Neutrophil (primary cell): ENCODE measurements at regions not wholly inside any gene's neighbourhood (a gene's known extent, or its start where the extent isn't known, plus 50 kb on each side); places are given as distances from the start of the nearest gene placed in this dataset.

Source experiments
- H3K27ac ChIP-seq: fragments of 200-600 bp; sonication (generic); 2 replicates; pipeline ENCODE4 v1.5.1; 2016; ENCODE audit warnings: mild to moderate bottlenecking, moderate library complexity
- H3K27me3 ChIP-seq: fragments of 200-600 bp; sonication (generic); 2 replicates; pipeline ENCODE4 v1.6.0; 2016; ENCODE audit warnings: mild to moderate bottlenecking
- H3K36me3 ChIP-seq: fragments of 200-600 bp; sonication (generic); 2 replicates; pipeline ENCODE4 v1.5.1; 2017
- H3K4me1 ChIP-seq, 2 experiments: fragments of 200-600 bp in 1 of 2; sonication (generic) in 1 of 2; 1 replicate in 1 of 2; 2 replicates in 1 of 2; pipeline versions ENCODE4 v1.5.1 to v1.6.1; 2013 to 2016; ENCODE audit warnings: low read depth in 1 of 2, low read length in 1 of 2, mild to moderate bottlenecking in 1 of 2, moderate library complexity in 1 of 2; ENCODE audit not compliant: control insufficient read depth in 1 of 2, insufficient read depth in 1 of 2
- H3K4me3 ChIP-seq, 2 experiments: fragments of 200-600 bp in 1 of 2; sonication (generic) in 1 of 2; 1 replicate in 1 of 2; 2 replicates in 1 of 2; pipeline ENCODE4 v1.5.1; 2013 to 2016; ENCODE audit warnings: low read depth in 1 of 2, low read length in 1 of 2, mild to moderate bottlenecking in 1 of 2, moderate library complexity in 1 of 2
- H3K9me3 ChIP-seq: fragments of 200-600 bp; sonication (generic); 2 replicates; pipeline ENCODE4 v1.5.1; 2016
- CTCF ChIP-seq: fragments of 200-600 bp; sonication (generic); IDR thresholded peaks from 2 replicates; pipeline ENCODE4 v1.5.1; 2016; ENCODE audit warnings: antibody characterized with exemption

GRCh38 chr4:1504595-1505500 lies 98.6 kb upstream of the NKX1-1 start:
- H3K9me3 ChIP-seq = no peaks in the 10 kb centered on the region
- peaks cover 44% of the 10 kb centered on the region for H3K27me3 ChIP-seq
- no peaks in the 10 kb centered on the region for H3K4me1 ChIP-seq
- no peaks in the 10 kb centered on the region for H3K36me3 ChIP-seq
- no peak for TF ChIP-seq CTCF
- no peak overlapping the region for H3K4me3 ChIP-seq
- no peak overlapping the region for H3K27ac ChIP-seq

DNA sequence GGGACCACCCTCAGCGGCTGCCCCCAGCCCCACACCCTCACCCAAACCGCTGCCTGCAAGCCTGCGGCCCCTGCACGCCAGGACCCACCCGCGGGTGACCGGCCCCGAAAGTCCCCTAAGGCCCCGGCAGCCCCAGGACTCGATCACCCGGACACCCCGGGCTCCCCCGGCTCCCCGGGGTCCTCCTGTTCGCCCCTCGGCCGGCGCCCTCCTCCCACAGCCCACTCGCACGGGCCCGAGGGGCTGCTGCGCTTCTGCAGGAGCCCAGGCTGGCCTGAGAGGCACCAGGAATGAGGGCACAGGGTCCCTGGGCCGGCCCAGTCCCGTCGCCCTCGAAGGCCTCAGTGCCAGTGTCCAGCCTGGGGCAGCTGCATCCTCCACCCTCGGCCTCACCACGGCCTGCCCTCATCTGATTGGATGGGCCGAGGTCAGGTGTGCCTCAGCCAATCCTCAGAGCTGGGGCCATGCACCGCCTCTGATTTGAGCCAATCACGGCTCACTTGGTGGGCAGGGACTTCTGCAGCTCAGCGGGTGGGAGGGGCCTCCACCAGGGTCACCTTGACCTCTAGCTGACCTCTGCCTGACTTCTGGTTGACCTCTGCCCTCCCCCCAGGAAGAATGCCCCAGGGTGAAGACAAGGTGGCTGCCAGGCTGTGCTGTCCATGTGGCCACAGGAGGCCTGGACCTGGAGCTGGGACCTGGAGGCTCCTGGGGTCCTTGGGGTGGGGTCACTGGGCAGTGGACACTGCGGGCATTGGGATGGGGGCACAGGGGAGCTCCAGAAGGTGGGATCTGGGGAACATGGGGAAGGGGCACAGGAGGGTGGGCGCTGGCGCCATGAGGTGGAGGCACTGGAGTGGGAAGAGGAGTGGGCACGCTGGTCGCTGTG lies 97.6 kb upstream of the NKX1-1 start:
- Histone ChIP-seq H3K36me3 (no peaks in the 10 kb centered on the region), H3K4me1 (no peaks in the 10 kb centered on the region), H3K27me3 (peaks cover 33% of the 10 kb centered on the region), H3K9me3 (no peaks in the 10 kb centered on the region), H3K27ac (no peak overlapping the region), H3K4me3 (no peak overlapping the region)
- TF ChIP-seq CTCF = no peak

- no peak for TF ChIP-seq CTCF
- Histone ChIP-seq H3K27ac (no peak overlapping the region), H3K4me3 (no peak overlapping the region), H3K9me3 (no peaks in the 10 kb centered on the region), H3K27me3 (peaks cover 25% of the 10 kb centered on the region), H3K4me1 (no peaks in the 10 kb centered on the region), H3K36me3 (no peaks in the 10 kb centered on the region)
Observed at GRCh38 chr4:1502976-1503375, 96.7 kb upstream of the NKX1-1 start.

DNA sequence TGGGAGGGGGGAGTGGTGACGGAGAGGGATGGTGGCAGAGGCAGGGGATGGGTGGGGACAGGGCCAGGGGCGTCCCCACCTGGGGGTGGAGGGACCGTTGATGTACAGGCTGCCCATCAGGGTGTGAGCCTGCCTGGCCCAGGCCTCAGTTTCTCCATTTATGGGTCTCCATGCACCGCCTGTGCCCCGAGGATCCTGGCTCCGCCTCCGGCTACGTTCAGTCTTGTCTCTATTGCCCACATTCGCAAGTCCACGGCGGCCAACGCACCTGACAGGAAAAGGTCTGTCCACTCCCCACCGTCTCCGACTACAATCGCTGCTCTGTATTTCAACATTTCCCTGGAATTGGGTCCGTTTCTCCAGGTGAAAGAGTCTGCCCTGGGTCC lies 96.3 kb upstream of the NKX1-1 start:
- TF ChIP-seq CTCF = no peak
- Histone ChIP-seq H3K9me3 (no peaks in the 10 kb centered on the region), H3K36me3 (no peaks in the 10 kb centered on the region), H3K27ac (no peak overlapping the region), H3K27me3 (peaks cover 20% of the 10 kb centered on the region), H3K4me1 (no peaks in the 10 kb centered on the region), H3K4me3 (no peak overlapping the region)

GRCh38 chr4:1501754-1502500 lies 95.7 kb upstream of the NKX1-1 start:
- TF ChIP-seq CTCF = no peak
- H3K9me3 ChIP-seq = no peaks in the 10 kb centered on the region
- no peaks in the 10 kb centered on the region for H3K4me1 ChIP-seq
- H3K36me3 ChIP-seq = no peaks in the 10 kb centered on the region
- H3K27ac ChIP-seq = no peak overlapping the region
- peaks cover 14% of the 10 kb centered on the region for H3K27me3 ChIP-seq
- H3K4me3 ChIP-seq = no peak overlapping the region
